ENCODE measurements at regions not wholly inside any gene's neighbourhood (a gene's known extent, or its start where the extent isn't known, plus 50 kb on each side); places are given as distances from the start of the nearest gene placed in this dataset.
"Not testable (repeated sequence)": the region's sequence is repeated elsewhere in the genome, so short reads cannot be mapped to it uniquely, and the experiment has no call there.

DNA sequence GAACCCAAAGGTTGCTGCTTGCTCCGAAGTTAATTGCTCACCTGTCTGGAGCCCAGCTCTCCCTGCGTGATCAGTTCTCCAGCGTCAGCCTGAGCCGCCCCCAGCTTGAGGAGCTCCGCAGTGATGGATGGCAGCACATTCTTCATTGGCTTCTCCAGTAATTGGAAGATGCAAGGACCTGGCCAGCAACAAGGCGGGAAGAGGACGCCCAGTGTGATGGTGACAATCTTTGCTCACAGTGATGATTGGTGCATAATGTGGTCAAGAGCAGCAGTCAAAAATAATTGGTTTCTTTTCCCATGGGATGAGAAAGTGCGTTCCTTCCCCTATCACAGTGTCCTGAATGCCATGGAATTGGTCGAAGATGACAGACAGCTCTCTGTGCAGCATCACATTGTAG, 102.4 kb upstream of the SPDYE9 start:
- ATAC-seq; intact Hi-C loops (cut with DNase I); DNase-seq (ENCODE audit: missing footprints): not testable (repeated sequence)

DNA sequence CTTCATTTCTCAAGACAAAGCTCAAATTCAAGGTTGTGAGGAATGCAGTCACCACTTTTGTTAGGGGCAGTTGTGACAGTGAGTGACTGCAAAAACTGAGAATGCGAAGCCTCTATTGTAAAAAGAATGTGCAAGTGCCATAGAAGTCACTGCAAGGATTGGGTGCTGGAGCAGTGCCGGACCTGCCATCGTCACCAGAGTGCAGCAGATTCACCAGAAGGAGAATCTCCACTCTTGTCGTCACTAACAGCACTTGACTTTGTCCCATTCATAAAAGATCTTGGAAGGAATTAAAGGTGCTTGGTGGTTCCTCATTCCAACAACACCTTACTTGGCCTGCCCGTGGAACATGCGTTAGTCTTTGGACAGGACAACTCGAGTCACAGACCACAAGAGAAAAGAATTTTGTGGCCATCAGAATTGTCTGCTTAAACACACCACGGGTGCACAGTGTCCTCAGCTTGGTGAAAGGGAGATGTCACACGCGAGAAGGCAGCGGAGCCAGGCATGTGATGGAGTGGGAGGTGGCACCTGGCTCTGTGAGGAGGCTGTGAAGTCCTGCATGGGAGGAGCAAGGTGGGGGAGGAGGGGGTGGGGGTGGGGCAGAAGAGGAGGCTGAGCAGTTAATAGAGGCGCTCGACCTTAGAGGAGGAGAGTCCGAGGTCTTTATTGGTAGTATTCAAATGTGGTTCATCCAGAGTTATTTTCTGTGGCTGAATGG, 100.9 kb upstream of the SPDYE9 start:
- ATAC-seq; DNase-seq (ENCODE audit: missing footprints); intact Hi-C loops (cut with DNase I): not testable (repeated sequence)

DNA sequence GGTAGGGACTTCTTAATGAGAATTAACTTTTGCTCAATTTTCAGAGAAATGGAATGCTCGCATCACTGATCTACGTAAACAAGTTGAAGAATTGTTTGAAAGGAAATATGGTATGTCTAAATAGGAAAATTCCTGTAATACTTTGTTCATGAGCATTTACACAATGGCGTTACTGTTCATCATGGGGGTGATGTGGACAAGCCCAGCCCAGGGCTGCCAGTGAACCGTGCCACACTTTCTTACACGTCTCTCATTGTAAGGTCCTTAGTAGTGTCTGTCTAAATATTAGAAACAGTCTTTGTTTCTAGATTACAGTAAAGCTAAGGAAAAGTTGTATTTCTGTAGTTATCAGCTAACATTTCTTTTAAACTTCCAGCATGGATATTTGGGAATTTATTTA, 91.0 kb upstream of the SPDYE9 start:
- not testable (repeated sequence) for ATAC-seq

DNA sequence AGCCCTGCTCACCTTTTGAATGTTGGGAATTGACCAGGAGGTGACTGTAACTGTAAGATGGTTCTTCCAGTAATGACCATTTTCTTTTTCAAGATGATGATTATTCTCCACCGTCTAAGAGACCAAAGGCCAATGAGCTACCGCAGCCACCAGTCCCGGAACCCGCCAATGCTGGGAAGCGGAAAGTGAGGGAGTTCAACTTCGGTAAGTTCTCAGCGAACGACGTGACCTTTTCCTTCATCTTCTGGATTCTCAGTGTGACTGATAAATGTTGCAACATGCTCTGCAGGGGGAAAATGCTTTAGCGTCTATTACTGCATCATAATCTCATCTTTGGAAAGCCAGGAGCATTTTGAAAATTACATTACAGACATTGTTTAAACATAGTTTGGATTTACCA, 89.5 kb upstream of the SPDYE9 start:
- ATAC-seq; intact Hi-C loops (cut with DNase I); DNase-seq (ENCODE audit: missing footprints): not testable (repeated sequence)

More for the DNA sequence above, 91.0 kb upstream of the SPDYE9 start:
- DNase-seq (ENCODE audit: missing footprints); intact Hi-C loops (cut with DNase I): not testable (repeated sequence)

DNA sequence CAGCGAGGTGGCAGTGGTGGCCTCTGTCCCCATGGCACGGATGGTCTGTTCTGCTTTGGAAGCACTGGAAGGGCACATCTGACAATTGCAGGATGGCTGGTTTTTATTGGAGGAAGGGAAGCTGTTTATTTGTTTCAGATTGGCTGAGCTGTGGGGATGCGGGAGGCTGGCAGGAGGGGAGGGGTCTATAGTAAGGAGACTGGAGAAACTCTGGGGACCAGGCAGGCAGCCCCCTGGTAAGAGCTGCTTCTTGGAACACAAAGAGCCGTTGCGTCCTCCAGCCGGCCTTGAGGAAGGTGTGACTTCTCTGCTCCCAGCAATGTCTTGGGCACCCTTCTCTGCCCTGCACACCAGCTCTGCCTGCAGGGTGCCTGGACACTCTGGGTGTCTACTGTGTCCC, 85.1 kb upstream of the SPDYE9 start:
- peak; percentile 32 for DNase-seq (ENCODE audit: missing footprints)
- intact Hi-C loops (cut with DNase I); ATAC-seq: not testable (repeated sequence)

DNA sequence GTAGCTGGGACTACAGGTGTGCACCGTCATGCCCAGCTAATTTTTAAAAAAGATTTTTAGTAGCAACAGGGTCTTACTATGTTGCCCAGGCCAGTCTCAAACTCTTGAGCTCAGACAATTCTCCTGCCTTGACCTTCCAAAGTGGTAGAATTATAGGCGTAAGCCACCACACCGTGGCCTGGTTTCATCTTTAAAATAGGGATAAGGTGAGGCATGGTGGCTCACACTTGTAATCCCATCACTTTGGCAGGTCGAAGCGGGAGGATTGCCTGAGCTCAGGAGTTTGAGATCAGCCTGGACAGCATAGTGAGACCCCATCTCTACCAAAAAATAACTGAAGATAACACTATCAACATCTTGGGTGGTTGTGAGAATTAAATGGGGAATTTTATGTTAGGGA, 84.6 kb upstream of the SPDYE9 start:
- DNase-seq (ENCODE audit: missing footprints): peak; percentile 7
- intact Hi-C loops (cut with DNase I); ATAC-seq: not testable (repeated sequence)

DNA sequence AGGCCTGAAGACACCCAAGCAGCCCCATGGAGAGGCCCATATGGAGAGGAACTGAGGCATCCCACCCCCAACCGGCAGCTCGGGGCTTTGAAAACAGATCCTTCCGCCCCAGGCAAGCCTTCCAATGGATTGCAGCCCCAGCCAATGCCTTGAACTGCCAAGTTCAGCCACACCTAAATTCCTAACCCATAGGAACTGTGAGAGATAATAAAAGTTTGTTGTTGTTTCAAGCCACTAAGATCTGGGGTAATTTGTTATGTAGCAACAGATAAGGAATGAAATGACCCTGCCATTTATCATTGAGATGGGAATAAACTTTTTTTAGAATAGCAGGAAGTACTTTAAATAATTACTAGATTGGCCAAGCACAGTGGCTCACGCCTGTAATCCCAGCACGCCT, 80.3 kb upstream of the SPDYE9 start:
- intact Hi-C loops (cut with DNase I); ATAC-seq; DNase-seq (ENCODE audit: missing footprints): not testable (repeated sequence)

DNA sequence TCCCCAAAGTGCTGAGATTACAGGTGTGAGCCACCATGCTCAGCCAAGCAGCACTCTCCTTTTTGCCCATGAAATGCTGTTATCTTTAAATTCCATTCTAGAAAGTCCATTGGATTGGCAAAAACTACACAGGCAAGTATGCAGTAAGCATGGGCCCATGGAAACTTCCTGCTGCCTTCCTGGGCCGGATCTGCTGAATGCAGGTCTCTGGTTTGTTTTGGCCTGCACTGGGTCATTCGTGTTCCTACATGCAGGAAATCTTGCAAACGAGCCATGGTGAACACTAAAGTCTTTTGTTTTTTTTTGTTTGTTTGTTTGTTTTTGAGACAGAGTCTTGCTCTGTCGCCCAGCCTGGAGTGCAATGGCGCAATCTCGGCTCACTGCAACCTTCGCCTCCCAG, 76.8 kb upstream of the SPDYE9 start:
- DNase-seq (ENCODE audit: missing footprints); intact Hi-C loops (cut with DNase I); ATAC-seq: not testable (repeated sequence)

DNA sequence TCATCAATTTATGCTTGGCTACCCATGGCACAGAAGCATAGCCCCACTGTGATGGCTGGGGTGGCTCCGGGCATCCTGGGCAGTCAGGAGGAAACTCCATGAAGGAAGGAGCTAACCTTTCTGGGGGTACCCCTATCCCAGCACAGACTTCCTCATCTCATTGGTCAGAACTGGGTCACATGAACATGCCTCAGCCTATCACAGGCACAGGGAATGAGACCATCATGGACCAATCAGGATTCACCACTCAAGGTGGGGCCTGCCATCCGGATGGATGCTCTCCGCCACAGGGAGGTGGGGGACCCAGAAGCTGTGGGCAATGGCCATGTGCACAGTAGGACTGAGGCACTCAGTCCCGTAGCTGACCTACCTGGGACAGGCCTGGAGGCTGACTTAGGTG, 75.9 kb upstream of the SPDYE9 start:
- intact Hi-C loops (cut with DNase I); DNase-seq (ENCODE audit: missing footprints); ATAC-seq: not testable (repeated sequence)

DNA sequence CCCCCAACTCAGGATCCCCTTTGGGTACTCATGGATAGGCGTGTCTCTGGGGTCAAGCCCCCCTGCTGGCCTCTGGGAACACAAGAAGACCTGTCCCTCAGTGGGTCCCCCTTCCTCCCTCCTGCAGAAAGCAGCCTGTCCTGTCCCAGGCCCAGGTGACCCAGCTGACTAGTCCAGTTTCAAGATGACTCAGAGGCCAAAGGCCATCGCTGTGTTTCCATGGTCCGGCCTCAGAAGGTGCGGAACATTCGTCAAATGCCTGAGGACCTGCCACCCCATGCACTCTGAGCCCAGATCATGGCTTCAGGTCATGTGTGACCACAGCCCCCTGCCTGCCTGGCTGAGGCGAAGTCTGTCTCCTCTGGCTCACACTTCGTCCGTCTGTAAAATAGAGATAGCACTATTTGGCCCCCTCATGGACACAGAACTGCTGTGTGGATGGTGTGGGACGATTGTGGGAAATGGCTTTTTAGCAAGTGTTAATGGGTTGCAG, 71.4 kb upstream of the SPDYE9 start:
- ATAC-seq: not testable (repeated sequence)

DNA sequence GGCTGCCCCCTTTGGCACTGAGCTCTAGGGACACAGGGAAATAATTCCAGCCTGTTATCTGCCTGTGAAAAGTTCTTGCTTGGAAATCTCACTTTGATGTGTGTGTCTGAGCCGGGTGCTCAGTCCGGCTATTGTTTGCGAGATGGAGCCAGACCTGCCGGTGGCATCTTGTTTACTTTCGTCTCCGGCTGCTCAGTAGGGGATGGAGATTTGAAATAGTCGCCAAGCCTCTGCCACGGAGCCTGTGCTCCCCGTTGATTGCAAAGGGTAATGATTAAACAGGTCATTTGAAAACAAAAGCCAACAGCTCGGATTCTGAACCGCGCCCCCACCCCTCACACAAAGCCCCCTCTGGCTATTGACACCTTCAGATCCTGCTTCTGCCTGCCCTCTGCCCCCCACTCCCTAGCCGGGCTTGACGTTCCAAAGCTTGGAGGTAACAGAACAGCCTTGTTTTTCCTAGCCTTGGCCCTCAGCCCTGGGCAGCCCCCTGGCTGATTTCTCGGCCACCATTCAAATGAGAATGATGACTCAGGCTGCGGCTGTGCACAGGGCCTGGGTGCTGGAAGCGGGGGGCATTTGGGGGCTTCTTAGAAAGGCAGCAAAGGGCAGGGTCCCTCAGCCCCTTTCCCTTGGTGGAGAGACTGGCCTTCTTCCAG, 70.8 kb upstream of the SPDYE9 start:
- ATAC-seq; intact Hi-C loops (cut with DNase I): not testable (repeated sequence)
- peak; percentile 20 for DNase-seq (ENCODE audit: missing footprints)

More for the DNA sequence above, 71.4 kb upstream of the SPDYE9 start:
- intact Hi-C loops (cut with DNase I); DNase-seq (ENCODE audit: missing footprints): not testable (repeated sequence)

DNA sequence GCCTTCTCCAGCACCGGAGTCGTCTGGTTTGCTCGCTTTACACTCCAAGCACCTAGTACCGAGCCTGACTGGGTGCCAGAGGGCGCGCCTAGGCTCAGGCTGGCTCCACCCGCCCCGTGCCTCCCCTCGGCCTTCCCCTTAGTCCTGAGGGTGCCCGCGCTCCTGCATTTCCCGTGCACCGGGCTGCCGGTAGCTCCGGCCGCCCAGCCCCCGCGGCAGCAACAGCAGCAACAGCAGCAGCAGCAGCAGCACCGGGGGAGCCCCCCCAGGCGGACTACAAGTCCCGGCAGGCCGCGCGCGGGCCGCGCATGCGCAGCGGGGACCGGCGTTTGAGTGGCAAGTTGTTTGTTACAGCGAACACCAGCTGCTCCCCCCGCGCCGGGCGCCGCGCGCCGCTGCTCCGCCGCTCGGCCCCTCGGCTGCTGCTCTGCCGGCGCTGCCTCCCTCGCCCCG, 68.8 kb upstream of the SPDYE9 start:
- peak; percentile 96 for ATAC-seq
- peak; percentile 94 for DNase-seq (ENCODE audit: missing footprints)
- intact Hi-C loops (cut with DNase I): not testable (repeated sequence)

DNA sequence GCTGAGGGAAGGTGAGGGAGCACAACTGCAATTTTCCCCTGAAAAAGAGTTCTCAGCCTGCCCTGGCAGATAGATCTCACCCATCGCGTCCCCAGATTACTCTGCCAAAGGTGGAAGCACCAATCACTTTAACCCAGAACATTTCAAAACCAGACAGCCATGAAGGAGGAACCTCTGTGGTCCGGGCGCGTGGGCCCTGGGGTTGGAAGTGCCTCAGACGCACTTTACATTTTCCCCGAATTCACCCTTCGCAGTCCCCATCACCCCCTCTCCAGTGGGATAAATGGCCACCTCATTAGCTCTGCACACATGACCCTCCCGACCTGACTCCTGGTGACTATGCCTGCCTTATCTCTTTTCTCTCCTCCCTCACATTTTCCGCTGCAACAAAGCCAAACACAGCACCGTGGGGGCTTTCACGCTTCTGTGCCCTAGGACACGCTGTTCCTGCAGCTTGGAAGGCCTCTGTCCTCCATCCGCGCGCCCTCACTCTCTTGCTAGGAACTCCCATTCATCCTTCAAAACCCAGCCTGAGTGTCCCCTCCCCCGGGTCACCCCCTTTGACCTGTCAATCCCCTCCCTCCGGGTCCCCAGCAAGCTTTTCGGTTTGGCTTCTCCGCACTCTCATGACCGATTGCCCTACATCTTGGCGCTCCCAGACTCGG, 68.2 kb upstream of the SPDYE9 start:
- DNase-seq (ENCODE audit: missing footprints); intact Hi-C loops (cut with DNase I): not testable (repeated sequence)
- ATAC-seq: peak; percentile 6

DNA sequence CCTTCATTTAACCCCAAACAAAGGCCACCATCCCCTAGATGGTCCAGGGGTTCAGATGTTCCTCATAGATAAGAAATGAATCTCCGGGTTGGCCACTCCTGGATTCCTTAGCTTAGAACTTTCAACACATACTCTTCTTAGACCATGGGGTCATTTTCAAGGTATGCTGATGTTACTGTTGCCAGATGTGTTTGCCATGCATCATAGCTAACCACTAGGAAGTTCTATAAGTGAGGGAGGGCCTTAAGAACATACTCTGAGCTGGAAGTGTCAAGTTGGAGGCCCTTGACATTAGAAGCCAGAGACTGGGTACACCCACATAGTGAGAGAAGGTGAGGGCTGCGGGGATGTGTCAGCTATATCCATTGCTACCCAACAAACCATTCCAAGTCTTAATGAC, 62.7 kb upstream of the SPDYE9 start:
- intact Hi-C loops (cut with DNase I); ATAC-seq; DNase-seq (ENCODE audit: missing footprints): not testable (repeated sequence)

DNA sequence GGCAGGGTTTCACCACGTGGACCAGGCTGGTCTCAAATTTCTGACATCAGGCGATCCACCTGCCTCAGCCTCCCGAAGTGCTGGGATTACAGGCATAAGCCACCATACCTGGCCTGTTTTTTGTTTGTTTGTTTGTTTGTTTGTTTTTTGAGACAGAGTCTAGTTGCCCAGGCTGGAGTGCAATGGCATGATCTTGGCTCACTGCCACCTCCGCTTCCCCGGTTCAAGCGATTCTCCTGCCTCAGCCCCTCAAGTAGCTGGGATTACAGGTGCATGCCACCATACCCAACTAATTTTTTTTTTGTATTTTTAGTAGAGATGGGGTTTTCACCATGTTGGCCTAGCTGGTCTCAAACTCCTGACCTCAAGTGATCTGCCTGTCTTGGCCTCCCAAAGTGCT, 61.8 kb upstream of the SPDYE9 start:
- peak; percentile 21 for DNase-seq (ENCODE audit: missing footprints)
- intact Hi-C loops (cut with DNase I); ATAC-seq: not testable (repeated sequence)

DNA sequence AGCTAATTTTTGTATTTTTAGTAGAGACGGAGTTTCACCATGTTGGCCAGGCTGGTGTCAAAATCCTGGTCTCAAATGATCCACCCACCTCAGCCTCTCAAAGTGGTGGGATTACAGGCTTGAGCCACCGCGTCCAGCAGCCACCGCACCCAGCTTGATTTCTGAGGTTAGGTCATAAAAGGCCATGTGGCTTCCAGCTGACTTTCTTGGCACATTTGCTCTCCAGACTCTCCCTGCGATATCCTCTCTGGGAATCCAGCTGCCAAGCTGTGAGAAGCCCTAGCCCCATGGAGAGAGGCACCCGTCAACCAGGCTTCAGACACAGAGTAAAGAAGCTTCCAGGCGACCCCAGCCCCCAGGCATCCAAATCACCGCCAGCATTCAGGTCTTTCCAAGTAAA, 58.2 kb upstream of the SPDYE9 start:
- ATAC-seq; DNase-seq (ENCODE audit: missing footprints); intact Hi-C loops (cut with DNase I): not testable (repeated sequence)

DNA sequence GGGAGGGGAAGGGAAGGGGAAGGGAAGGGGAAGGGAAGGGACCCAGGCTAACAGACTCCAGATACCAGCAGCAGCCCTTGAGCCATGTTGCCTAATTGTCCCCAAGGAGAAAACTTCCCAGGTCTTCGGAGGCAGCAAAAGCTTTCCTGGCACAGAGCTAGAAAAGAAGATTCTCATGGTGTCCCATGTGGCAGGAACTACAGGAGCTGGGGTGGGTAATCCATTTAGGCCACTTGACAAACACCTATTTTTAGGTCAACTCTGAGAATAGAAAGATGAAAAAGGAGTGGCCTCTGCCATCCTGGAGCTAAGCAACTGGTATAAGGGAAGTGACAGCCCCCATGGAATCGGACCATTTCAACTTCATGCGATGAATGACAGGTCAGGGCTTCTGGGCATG, 52.1 kb upstream of the SPDYE9 start:
- intact Hi-C loops (cut with DNase I); DNase-seq (ENCODE audit: missing footprints); ATAC-seq: not testable (repeated sequence)
